ENCODE measurements at regions not wholly inside any gene's neighbourhood (a gene's known extent, or its start where the extent isn't known, plus 50 kb on each side); places are given as distances from the start of the nearest gene placed in this dataset.

- no peak overlapping the region for H2AK5ac ChIP-seq (ENCODE audit: insufficient read length, low read length)
- no peaks in the 10 kb centered on the region for H3K23me2 ChIP-seq (ENCODE audit: insufficient read length, low read depth, low read length, poor library complexity, severe bottlenecking)
- H3K27me3 Mint-ChIP-seq (ENCODE audit: low read depth), result 0 out of 2 replicates have a peak, but pooled peaks cover 3% of the 10 kb centered on the region
- no peak overlapping the region for H2BK12ac ChIP-seq (ENCODE audit: insufficient read length, low read depth, low read length)
- no peaks in the 10 kb centered on the region for H3K79me1 ChIP-seq (ENCODE audit: insufficient read depth, low read depth, low read length, poor library complexity, severe bottlenecking)
- no peak overlapping the region for H3K56ac ChIP-seq (ENCODE audit: insufficient read length, low read depth, low read length)
- H3K14ac ChIP-seq (ENCODE audit: insufficient read depth, low read length), result no peak overlapping the region
- H2BK20ac ChIP-seq (ENCODE audit: low read depth, low read length, poor library complexity, severe bottlenecking), result no peak overlapping the region
- no peak overlapping the region for H3K9ac ChIP-seq (ENCODE audit: extremely low read depth, insufficient read length, low read length)
- H3K4ac ChIP-seq (ENCODE audit: low read depth, low read length), result no peak overlapping the region
- H3K36me3 Mint-ChIP-seq (ENCODE audit: insufficient read depth in 1 of 3, low read depth in 3 of 3), result peaks cover 0 to 5% (median 2%) of the 10 kb centered on the region in 3 experiments; a peak in 3 of 7 replicates
- H3K27me3 ChIP-seq (ENCODE audit: insufficient read depth, low read length), result no peaks in the 10 kb centered on the region
- no peak overlapping the region for H2BK5ac ChIP-seq (ENCODE audit: insufficient read length, low read length)
- H3K4me2 ChIP-seq (ENCODE audit: insufficient read depth, insufficient read length, low read length), result no peak overlapping the region
- H3K4me1 ChIP-seq (ENCODE audit: insufficient read depth, low read length), result no peaks in the 10 kb centered on the region
- H2BK15ac ChIP-seq (ENCODE audit: low read depth, low read length), result no peak overlapping the region
- H3K9me3 Mint-ChIP-seq, result peaks cover 6 to 7% of the 10 kb centered on the region in 2 experiments; a peak in 4 of 5 replicates
- no peaks in the 10 kb centered on the region for H4K20me1 ChIP-seq (ENCODE audit: control insufficient read depth, insufficient read depth, insufficient read length)
- H2BK120ac ChIP-seq (ENCODE audit: low read depth, low read length, poor library complexity, severe bottlenecking), result no peak overlapping the region
- H3K4me1 Mint-ChIP-seq, result no peaks in the 10 kb centered on the region; a peak in 1 of 4 replicates
- H4K91ac ChIP-seq (ENCODE audit: insufficient read length, low read depth, low read length), result no peak overlapping the region
- H2AFZ ChIP-seq (ENCODE audit: low read length), result no peak overlapping the region
- WGBS (ENCODE audit: extremely low coverage, insufficient read length, low lambda C conversion rate), result no CpG with 5 or more reads among the region's 1 CpG
- no peak overlapping the region for H3K18ac ChIP-seq (ENCODE audit: insufficient read length, low read depth, low read length)
- H3K79me2 ChIP-seq (ENCODE audit: insufficient read depth, low read length), result no peaks in the 10 kb centered on the region
- no peak overlapping the region for H4K5ac ChIP-seq (ENCODE audit: insufficient read length, low read depth, low read length)
- no peak for DNase-seq
- no peak overlapping the region for H3K27ac Mint-ChIP-seq
- no peak overlapping the region for H3K4me3 Mint-ChIP-seq
- TF ChIP-seq, protein P1, sequence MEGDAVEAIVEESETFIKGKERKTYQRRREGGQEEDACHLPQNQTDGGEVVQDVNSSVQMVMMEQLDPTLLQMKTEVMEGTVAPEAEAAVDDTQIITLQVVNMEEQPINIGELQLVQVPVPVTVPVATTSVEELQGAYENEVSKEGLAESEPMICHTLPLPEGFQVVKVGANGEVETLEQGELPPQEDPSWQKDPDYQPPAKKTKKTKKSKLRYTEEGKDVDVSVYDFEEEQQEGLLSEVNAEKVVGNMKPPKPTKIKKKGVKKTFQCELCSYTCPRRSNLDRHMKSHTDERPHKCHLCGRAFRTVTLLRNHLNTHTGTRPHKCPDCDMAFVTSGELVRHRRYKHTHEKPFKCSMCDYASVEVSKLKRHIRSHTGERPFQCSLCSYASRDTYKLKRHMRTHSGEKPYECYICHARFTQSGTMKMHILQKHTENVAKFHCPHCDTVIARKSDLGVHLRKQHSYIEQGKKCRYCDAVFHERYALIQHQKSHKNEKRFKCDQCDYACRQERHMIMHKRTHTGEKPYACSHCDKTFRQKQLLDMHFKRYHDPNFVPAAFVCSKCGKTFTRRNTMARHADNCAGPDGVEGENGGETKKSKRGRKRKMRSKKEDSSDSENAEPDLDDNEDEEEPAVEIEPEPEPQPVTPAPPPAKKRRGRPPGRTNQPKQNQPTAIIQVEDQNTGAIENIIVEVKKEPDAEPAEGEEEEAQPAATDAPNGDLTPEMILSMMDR (conservative IDR thresholded peaks at IDR 0.05), result no peak
- H3K23ac ChIP-seq (ENCODE audit: insufficient read length, low read depth, low read length), result no peak overlapping the region
- no peak overlapping the region for H3T11ph ChIP-seq (ENCODE audit: low read length)
- H3K9me3 ChIP-seq (ENCODE audit: control insufficient read depth, low read depth, low read length), result no peaks in the 10 kb centered on the region
- no peak overlapping the region for H4K8ac ChIP-seq (replicated peaks; ENCODE audit: insufficient read length, low read depth, low read length)
- no peak overlapping the region for H3K27ac ChIP-seq (ENCODE audit: insufficient read length, low read depth, low read length)
Observed at GRCh38 chr21:33998402-33998801, 75.0 kb upstream of the MRPS6 start.
